AML-193 (cell line): ENCODE measurements at regions not wholly inside any gene's neighbourhood (a gene's known extent, or its start where the extent isn't known, plus 50 kb on each side); places are given as distances from the start of the nearest gene placed in this dataset.
"Not testable (repeated sequence)": the region's sequence is repeated elsewhere in the genome, so short reads cannot be mapped to it uniquely, and the experiment has no call there.

Source experiments
- DNase-seq, 2 experiments: peaks; one replicate each; lab custom pipeline; 2025; lab: John Stamatoyannopoulos, UW

GRCh38 chr1:222064388-222065211, 322.7 kb upstream of the DUSP10 start:
- DNase-seq: no peak

- no peak for DNase-seq
Measured at GRCh38 chr1:222062640-222063039, 320.8 kb upstream of the DUSP10 start.

DNA sequence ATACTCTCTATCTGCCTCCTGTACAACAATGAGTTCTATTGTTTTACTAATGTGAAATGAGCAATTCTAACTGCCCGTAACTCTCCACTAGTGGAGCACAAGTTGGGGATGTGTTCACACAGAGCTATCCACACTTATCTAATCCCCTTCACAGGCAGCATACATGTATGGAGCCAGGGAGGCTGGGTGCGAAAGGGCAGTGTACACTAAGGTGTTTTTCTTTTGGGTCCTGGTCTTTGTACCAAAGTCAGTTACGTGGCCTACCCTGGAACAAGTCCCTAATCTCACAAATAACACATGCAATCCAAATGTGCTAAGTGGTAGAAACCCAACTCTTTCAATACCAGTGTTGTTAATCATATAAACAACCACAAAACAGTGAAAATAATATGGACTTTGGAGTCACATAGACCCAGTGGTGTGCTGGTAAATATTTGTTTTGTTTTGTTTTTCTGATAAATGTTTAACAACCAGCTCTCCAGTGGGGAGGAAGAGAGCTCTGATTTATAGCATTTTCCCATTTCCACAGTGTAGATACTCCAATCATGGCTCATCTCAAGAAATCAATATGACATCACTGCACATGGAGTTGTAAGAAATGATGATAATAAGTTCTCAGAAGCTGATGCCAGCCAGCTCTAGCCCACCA, 319.9 kb upstream of the DUSP10 start:
- no peak for DNase-seq

GRCh38 chr1:222060210-222060916, 318.5 kb upstream of the DUSP10 start:
- DNase-seq: no peak

DNA sequence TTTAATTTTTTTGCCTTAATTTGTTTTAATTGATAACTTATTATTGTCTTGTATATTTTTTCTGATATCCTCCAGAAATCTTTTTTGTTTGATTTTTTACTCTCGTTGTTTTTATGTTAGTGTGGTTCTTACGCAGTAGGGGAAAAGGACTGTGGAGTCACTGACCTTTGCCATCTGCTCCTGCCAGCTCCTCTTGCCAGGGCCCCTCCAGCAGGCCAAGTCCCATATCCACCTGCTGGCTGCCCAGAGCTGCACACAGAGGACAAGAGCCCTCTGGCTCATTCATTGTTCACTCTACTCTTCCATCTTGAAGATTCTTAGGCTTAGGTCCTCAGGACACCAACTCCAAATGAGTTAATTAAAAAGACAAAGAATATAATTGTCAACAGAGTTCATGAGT, 316.4 kb upstream of the DUSP10 start:
- DNase-seq: no peak

- no peak for DNase-seq
Measured at GRCh38 chr1:222057162-222057561, 315.3 kb upstream of the DUSP10 start.

DNA sequence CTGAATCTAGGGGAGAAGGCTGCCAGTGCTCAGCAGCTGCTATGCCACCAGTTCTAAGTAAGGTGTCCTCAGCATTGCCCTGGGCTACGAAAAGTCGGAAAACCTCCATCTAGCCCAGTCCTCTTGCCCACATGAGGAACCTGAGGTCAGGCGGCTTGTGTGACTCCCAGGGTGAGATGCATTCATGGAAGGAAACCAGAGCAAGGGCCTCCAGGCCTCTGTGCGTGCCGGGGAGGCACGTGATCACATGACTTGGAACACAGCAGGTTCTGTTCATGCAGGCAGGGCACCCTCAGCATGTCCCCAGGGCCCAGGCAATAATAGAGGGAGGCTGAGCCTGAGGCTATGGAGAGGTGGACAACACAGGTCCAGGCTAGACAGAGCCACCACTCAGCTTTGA, 312.5 kb upstream of the DUSP10 start:
- DNase-seq: no peak

GRCh38 chr1:222053790-222054294, 312.0 kb upstream of the DUSP10 start:
- DNase-seq: no peak

GRCh38 chr1:222051311-222051710, 309.4 kb upstream of the DUSP10 start:
- not testable (repeated sequence) for DNase-seq

DNA sequence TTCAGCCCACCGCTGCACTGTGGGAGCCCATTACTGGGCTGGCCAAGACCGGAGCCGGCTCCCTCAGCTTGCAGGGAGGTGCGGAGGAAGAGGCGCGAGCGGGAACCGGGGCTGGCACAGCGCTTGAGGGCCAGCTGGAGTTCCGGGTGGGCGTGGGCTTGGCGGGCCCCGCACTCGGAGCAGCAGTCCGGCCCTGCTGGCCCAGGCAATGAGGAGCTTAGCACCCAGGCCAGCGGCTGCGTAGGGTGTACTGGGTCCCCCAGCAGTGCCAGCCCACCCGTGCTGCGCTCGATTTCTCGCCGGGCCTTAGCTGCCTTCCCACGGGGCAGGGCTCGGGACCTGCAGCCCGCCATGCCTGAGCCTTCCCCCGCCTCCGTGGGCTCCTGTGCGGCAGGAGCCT, 307.8 kb upstream of the DUSP10 start:
- DNase-seq: not testable (repeated sequence)

- no peak for DNase-seq
Measured at GRCh38 chr1:222049176-222049575, 307.3 kb upstream of the DUSP10 start.

DNA sequence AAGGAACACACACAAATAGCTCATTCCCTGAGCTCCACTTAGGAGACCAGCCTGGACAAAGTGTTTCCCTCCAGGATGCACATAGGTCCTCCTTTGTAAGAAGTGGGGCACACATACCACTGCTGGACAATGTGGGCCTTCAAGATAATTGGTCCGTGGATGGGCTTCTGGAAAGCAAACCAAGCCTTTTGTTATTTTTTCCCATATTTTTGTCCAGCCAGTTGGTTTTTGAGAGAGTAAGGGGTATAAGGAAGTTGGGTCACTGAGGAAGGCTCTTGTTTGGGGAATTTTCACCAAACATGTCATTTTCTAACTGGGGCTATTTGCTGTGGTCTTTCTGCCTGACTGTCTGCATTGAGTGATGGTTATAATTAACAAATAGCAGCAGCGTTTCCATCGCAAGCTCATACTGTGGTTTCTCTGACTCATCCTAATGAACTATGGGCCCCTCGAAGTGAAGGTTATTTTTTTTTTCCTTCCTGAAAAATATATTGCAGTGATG, 306.3 kb upstream of the DUSP10 start:
- no peak for DNase-seq

GRCh38 chr1:222047366-222047765, 305.5 kb upstream of the DUSP10 start:
- DNase-seq: no peak

DNA sequence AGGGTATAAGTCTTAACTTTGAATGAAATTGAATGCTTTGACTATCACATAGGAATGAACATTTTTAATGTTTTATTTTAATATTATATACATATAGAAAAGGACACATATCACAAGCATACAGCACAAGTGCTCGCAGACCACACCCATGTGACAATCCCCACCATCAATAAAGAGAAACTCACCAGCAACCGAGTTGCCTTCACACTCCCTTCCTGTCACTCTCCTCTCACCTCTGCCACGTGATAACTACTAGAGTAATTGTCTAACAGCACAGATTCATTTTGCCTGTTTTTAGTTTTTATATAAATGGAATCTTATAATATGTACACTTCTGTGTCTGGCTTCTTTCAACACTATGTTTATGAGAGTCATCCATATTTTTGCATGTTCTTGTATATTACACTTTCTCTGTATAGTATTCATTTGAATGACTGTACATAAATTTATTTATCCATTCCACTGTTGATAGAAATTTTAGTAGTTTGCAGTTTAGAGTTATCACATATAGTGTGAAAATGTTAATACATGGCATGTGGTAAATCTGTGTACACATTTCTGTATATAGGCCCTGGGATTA, 304.9 kb upstream of the DUSP10 start:
- no peak for DNase-seq

GRCh38 chr1:222045786-222046185, 303.9 kb upstream of the DUSP10 start:
- no peak for DNase-seq

DNA sequence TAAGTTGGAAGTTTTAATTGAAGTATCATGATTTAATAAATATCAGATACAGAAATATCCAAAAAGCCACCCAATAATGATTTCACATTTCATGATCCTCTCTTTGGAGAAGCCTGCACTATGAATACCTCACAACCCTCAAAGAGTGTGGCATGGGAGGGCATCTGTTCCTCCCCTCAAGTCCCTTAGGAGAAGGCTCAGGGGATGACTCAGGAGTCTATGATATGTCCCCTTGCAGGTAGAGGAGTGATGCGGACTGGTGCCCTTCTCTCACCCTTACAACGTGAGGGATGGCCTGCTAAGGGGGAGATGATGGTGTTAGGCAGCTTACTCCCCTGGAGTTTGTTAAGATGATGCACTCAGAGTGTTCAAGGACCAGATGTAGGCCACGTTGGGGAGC, 303.3 kb upstream of the DUSP10 start:
- DNase-seq: no peak

DNA sequence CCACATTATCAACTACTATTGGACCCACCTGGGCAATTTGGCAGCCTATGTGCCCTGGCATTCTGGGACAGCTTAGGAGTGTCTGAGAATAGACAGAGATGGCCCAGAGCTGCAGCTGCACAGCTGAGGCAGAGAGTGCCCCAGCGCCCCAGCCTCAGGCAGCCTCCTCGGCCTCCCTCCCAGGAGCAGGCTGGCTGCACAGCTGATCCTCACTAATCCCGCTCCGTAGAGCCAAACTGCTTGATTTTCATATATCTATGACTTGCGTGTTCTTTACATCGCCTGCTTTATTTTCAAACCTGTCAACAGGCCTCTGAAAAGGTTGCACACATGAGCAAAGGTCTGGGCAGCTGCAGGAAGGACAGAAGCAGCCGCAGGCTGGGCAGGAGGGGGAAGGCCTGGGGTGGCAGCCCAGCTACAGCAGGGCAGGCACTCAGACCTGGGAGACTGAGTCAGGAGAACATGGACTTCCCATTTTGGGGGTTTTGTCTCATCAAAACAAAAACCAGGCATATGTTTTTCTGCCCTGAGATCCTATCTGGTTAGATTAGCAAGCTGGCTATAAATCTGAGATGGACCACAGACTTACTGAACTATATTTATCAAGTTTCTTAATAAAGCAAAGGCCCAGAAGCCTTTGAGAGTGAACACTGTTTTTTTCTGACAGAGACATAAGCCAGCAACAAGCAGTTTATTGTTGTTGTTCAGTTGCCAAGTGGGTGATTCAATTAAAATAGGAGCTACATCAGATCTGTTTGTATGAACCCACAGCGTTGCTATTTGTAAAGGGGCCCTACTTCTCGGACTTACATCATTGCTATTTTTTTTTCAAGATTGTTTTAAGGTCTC, 301.8 kb upstream of the DUSP10 start:
- DNase-seq: no peak

DNA sequence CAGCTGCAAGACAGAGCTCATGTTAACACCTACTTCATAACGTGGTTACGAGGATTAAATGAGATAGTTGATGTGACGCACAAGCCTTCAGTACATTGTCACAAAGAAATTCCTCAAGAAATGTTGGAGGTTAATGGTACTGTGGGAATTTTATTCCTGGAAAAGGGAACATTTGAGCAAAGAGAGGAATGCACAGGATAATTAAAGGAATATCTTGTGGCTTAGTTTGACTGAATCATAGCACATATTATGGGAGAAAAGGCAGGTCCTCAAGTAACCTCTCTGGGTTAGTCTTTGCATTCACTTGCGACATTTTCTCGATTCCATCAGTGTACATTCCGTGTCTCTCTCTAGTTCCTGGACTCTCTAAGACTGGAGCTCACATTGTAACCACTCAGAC, 300.2 kb upstream of the DUSP10 start:
- no peak for DNase-seq

- DNase-seq: no peak
Measured at GRCh38 chr1:222040955-222041354, 299.1 kb upstream of the DUSP10 start.

GRCh38 chr1:222040121-222040805, 298.4 kb upstream of the DUSP10 start:
- DNase-seq: no peak

GRCh38 chr1:222038971-222039370, 297.1 kb upstream of the DUSP10 start:
- DNase-seq: no peak
